CD4-positive, alpha-beta memory T cell (primary cell): ENCODE measurements at regions not wholly inside any gene's neighbourhood (a gene's known extent, or its start where the extent isn't known, plus 50 kb on each side); places are given as distances from the start of the nearest gene placed in this dataset.

Experiments
- CTCF ChIA-PET: fragments of 350-600 bp; sonication (Branson Sonifier 250); formaldehyde crosslinking; loops from one replicate; lab custom pipeline; 2021; ENCODE audit warnings: inconsistent platforms; ENCODE audit not compliant: partially characterized antibody; lab: Charles Lee
- POLR2A ChIA-PET: fragments of 350-600 bp; sonication (Branson Sonifier 250); formaldehyde crosslinking; loops from one replicate; lab custom pipeline; 2021; ENCODE audit not compliant: partially characterized antibody; lab: Charles Lee
- DNase-seq, 5 donors: peaks; one replicate each; pipeline versions ENCODE4 v3.0.0 to v3.0.0-alpha.2; 2020 to 2022; ENCODE audit warnings: mixed read lengths in 1 of 5
- H3K27ac ChIP-seq: one replicate; pipeline ENCODE4 v1.7.0; 2013; ENCODE audit warnings: low read depth, low read length
- H3K27me3 ChIP-seq: 2 replicates; pipeline ENCODE4 v1.7.0; 2013; ENCODE audit warnings: mild to moderate bottlenecking, low read length, moderate library complexity; ENCODE audit not compliant: insufficient read depth
- H3K36me3 ChIP-seq: 2 replicates; pipeline ENCODE4 v1.7.0; 2013; ENCODE audit warnings: mild to moderate bottlenecking, low read length, moderate library complexity; ENCODE audit not compliant: insufficient read depth
- H3K4me1 ChIP-seq: 2 replicates; pipeline ENCODE4 v1.7.0; 2013; ENCODE audit warnings: mild to moderate bottlenecking, low read length, moderate library complexity; ENCODE audit not compliant: insufficient read depth
- H3K4me3 ChIP-seq, 2 donors: one replicate each; pipeline ENCODE4 v1.7.0; 2013; ENCODE audit warnings: low read length in 2 of 2, mild to moderate bottlenecking in 1 of 2
- H3K9me3 ChIP-seq, 2 donors: one replicate each; pipeline ENCODE4 v1.7.0; 2013; ENCODE audit warnings: low read length in 2 of 2, control low read depth in 1 of 2; ENCODE audit not compliant: control insufficient read depth in 1 of 2
- H3K27ac Mint-ChIP-seq, 7 donors: one replicate each; pipeline ENCODE4 v1.8.0; 2020 to 2021; ENCODE audit warnings: mixed read lengths in 7 of 7, mild to moderate bottlenecking in 6 of 7, inconsistent platforms in 3 of 7, moderate library complexity in 3 of 7
- H3K27me3 Mint-ChIP-seq, 2 donors: one replicate each; pipeline ENCODE4 v1.8.0; 2020 to 2021; ENCODE audit warnings: mixed read lengths in 2 of 2
- H3K36me3 Mint-ChIP-seq, 2 donors: one replicate each; pipeline ENCODE4 v1.8.0; 2020 to 2021; ENCODE audit warnings: mixed read lengths in 2 of 2, inconsistent platforms in 1 of 2, mild to moderate bottlenecking in 1 of 2
- H3K4me1 Mint-ChIP-seq, 4 donors: one replicate each; pipeline ENCODE4 v1.8.0; 2020 to 2021; ENCODE audit warnings: mixed read lengths in 4 of 4, mild to moderate bottlenecking in 1 of 4
- H3K4me3 Mint-ChIP-seq, 8 donors: one replicate each; pipeline ENCODE4 v1.8.0; 2020 to 2021; ENCODE audit warnings: mixed read lengths in 8 of 8, mild to moderate bottlenecking in 7 of 8, moderate library complexity in 6 of 8, inconsistent platforms in 3 of 8
- H3K9me3 Mint-ChIP-seq, 8 donors: one replicate each; pipeline ENCODE4 v1.8.0; 2020 to 2021; ENCODE audit warnings: mixed read lengths in 8 of 8, mild to moderate bottlenecking in 5 of 8, inconsistent platforms in 3 of 8, moderate library complexity in 1 of 8
- intact Hi-C: fragments of 100-400 bp; cut with micrococcal nuclease; formaldehyde crosslinking; loops from one replicate; pipeline ENCODE4 v1.15.1; 2023

DNA sequence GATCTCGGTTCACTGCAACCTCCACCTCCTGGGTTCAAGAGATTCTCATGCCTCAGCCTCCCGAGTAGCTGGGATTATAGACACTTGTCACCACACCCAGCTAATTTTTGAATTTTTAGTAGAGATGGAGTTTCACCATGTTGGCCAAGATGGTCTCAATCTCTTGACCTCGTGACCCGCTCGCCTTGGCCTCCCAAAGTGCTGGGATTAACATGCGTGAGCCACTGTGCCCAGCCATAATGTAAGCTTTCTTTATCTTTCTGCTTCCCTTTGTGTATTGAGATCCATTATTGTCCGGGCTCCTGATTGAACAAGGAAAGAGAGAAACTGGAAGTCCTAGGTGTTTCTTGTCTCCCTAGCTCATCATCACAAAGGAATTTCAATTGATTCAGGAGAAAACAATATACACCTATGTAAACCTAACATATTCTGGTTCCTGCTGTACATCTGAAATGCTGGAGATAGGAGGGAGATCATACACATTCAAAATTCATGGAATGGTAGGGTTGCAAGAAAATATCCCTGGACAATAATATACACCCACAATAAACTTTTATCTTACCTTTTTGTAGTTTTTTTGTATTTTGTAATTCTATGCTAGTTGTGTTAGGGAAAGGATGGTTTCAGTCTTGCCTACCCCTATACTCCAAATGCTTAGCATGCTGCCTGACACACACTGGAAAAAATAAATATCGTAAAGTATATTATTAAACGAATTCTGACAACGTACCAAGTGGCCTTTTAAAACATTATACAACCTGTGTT lies 194.4 kb upstream of the HS3ST1 start:
- Histone ChIP-seq H3K4me3 (no peak overlapping the region), H3K27ac (no peak overlapping the region), H3K4me1 (no peaks in the 10 kb centered on the region), H3K27me3 (no peaks in the 10 kb centered on the region), H3K36me3 (no peaks in the 10 kb centered on the region), H3K9me3 (no peaks in the 10 kb centered on the region)
- peaks cover 2 to 4% of the 10 kb centered on the region in 2 donors for H3K27me3 Mint-ChIP-seq
- no peak for DNase-seq
- H3K27ac Mint-ChIP-seq = no peak overlapping the region
- H3K4me1 Mint-ChIP-seq = no peaks in the 10 kb centered on the region
- H3K36me3 Mint-ChIP-seq = no peaks in the 10 kb centered on the region
- ChIA-PET POLR2A (no interaction called here), CTCF (no interaction called here)
- H3K9me3 Mint-ChIP-seq = peaks cover 0 to 3% (median 0%) of the 10 kb centered on the region in 8 donors
- intact Hi-C loops = loop anchor here (10.0 kb wide), 2 partner anchors 208 to 1038 kb away; no protein-coding TSS in a partner anchor
- no peak overlapping the region for H3K4me3 Mint-ChIP-seq

DNA sequence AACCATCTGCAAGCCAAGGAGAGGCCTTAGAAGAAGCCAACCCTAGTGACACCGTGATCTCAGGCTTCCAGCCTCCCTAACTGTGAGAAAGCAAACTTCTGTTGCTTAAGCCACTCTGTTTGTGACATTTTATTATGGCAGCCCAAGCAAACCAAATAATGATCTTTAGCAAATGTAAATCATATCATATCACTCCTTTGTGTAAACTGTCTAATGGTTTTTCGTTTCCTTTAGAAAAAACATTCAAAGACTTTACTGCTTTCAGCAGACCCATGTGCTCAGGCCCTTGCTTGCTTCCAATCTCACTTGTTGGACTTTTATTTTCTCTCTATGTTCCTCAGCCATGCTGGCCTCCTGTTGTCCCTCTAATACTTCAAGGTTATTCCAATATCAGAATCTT lies 192.2 kb upstream of the HS3ST1 start:
- Mint-ChIP-seq H3K4me1 (no peaks in the 10 kb centered on the region), H3K9me3 (peaks cover 0 to 3% (median 0%) of the 10 kb centered on the region in 8 donors), H3K36me3 (no peaks in the 10 kb centered on the region), H3K4me3 (no peak overlapping the region), H3K27me3 (peaks cover 1 to 2% of the 10 kb centered on the region in 2 donors), H3K27ac (no peak overlapping the region)
- POLR2A ChIA-PET = no interaction called here
- Histone ChIP-seq H3K36me3 (no peaks in the 10 kb centered on the region), H3K4me3 (no peak overlapping the region), H3K27ac (no peak overlapping the region), H3K9me3 (no peaks in the 10 kb centered on the region), H3K27me3 (no peaks in the 10 kb centered on the region), H3K4me1 (no peaks in the 10 kb centered on the region)
- intact Hi-C loops = loop anchor here (10.0 kb wide), 2 partner anchors 206 to 1036 kb away; no protein-coding TSS in a partner anchor
- no peak for DNase-seq
- CTCF ChIA-PET = no interaction called here

DNA sequence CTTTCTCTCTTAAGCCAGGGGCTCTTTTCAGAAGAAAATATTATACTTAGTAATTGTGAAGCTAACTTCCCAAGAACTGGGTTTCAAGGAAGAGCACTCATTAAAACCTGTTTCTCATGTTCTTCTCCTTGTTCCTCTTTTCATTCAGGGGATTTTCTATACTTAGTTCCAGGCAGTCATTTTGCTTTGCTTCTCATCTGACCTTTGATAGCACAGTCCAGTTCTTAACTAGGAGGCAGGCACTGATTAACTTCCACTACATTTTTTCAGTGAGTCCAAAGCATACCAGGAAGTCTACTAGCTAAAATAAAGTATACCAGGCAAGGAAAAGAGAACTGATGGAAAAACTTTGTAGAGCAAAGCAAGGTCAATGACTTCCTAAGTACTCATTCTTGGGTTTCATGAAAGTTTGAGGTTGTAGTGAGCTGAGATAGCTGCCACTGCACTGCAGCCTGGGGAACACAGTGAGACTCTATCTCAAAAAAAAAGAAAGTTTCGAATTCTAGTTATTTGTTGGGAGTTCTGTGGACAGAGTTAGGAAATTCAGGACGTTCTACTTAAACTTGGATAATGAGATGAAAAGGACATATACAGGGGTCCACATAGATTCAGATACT lies 190.1 kb upstream of the HS3ST1 start:
- H3K9me3 Mint-ChIP-seq = peaks cover 0 to 3% (median 0%) of the 10 kb centered on the region in 8 donors
- Histone ChIP-seq H3K9me3 (no peaks in the 10 kb centered on the region), H3K36me3 (no peaks in the 10 kb centered on the region), H3K4me1 (no peaks in the 10 kb centered on the region), H3K27me3 (no peaks in the 10 kb centered on the region), H3K27ac (no peak overlapping the region), H3K4me3 (no peak overlapping the region)
- no peaks in the 10 kb centered on the region for H3K36me3 Mint-ChIP-seq
- H3K27me3 Mint-ChIP-seq = peaks cover 0 to 1% of the 10 kb centered on the region in 2 donors
- POLR2A ChIA-PET = no interaction called here
- H3K27ac Mint-ChIP-seq = no peak overlapping the region
- DNase-seq = no peak
- CTCF ChIA-PET = no interaction called here
- no peaks in the 10 kb centered on the region for H3K4me1 Mint-ChIP-seq
- intact Hi-C loops = no loop called here
- no peak overlapping the region for H3K4me3 Mint-ChIP-seq

DNA sequence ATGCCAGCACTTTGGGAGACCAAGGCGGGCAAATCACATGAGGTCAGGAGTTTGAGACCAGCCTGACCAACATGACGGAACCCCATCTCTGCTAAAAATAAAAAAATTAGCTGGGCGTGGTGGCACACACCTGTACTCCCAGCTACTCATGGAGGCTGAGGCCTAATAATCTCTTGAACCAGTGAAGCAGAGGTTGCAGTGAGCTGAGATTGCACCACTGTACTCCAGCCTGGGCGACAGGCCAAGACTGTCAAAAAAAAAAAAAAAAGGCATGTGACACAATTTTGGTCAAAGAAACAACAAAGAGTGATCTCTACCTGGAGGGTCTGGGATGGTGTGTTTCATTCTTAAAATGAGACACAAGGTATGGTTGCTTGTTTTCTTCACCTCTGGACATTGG lies 188.2 kb upstream of the HS3ST1 start:
- Histone ChIP-seq H3K36me3 (no peaks in the 10 kb centered on the region), H3K4me1 (no peaks in the 10 kb centered on the region), H3K27me3 (no peaks in the 10 kb centered on the region), H3K27ac (no peak overlapping the region), H3K9me3 (no peaks in the 10 kb centered on the region), H3K4me3 (no peak overlapping the region)
- H3K4me1 Mint-ChIP-seq = no peaks in the 10 kb centered on the region
- no peaks in the 10 kb centered on the region for H3K36me3 Mint-ChIP-seq
- POLR2A ChIA-PET = no interaction called here
- peaks cover 0 to 3% (median 0%) of the 10 kb centered on the region in 8 donors for H3K9me3 Mint-ChIP-seq
- DNase-seq = no peak
- H3K27me3 Mint-ChIP-seq = peaks cover 0 to 1% of the 10 kb centered on the region in 2 donors
- CTCF ChIA-PET = no interaction called here
- H3K27ac Mint-ChIP-seq = no peak overlapping the region
- no peak overlapping the region for H3K4me3 Mint-ChIP-seq
- intact Hi-C loops = no loop called here

DNA sequence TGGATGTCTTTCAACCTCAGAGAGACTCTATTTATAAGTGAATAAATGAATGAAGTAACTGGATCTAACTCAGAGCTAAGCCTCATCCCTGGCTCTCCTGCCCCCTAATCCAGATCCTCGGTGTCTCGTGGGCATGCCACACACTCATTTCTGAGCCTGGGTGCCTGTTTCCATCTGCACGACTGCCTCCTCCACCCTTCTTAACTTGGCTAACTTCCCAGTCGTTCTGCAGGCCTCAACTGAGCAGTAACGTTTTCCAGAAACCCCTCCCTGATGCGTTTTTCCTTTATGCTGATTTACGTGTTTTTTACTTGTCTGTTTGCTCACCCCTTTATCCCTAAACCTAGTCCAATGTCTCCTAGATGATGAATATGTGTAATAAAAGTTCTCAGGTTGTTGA lies 186.9 kb upstream of the HS3ST1 start:
- intact Hi-C loops = no loop called here
- no peaks in the 10 kb centered on the region for H3K4me1 ChIP-seq
- H3K27ac Mint-ChIP-seq = no peak overlapping the region
- POLR2A ChIA-PET = no interaction called here
- H3K36me3 ChIP-seq = no peaks in the 10 kb centered on the region
- no peak overlapping the region for H3K4me3 ChIP-seq
- DNase-seq = no peak
- CTCF ChIA-PET = no interaction called here
- H3K9me3 Mint-ChIP-seq = peaks cover 0 to 3% (median 0%) of the 10 kb centered on the region in 8 donors
- H3K27ac ChIP-seq = no peak overlapping the region
- no peaks in the 10 kb centered on the region for H3K27me3 ChIP-seq
- H3K27me3 Mint-ChIP-seq = peaks cover 0 to 1% of the 10 kb centered on the region in 2 donors
- no peaks in the 10 kb centered on the region for H3K9me3 ChIP-seq
- peaks cover 0 to 1% (median 0%) of the 10 kb centered on the region in 4 donors for H3K4me1 Mint-ChIP-seq
- H3K36me3 Mint-ChIP-seq = no peaks in the 10 kb centered on the region
- H3K4me3 Mint-ChIP-seq = no peak overlapping the region

DNA sequence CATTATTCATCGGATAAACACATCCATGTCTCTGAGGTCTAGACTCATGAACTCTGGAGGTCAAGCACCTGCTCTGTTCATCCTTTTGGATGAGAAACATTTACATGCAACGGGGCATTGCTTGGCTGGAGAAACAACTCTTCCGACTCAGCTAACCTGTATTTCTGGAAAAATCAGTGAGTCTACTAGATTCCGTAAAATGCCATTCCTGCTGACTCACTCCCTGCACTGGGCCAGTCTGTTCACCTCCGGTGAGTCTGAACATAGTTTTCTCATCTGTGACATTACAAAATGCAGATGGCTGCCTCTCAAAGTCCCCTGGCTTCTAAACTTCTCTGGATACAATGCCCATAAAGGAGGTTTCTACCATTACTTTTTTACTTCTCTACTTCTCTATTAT lies 185.7 kb upstream of the HS3ST1 start:
- POLR2A ChIA-PET = no interaction called here
- no peak overlapping the region for H3K27ac Mint-ChIP-seq

DNA sequence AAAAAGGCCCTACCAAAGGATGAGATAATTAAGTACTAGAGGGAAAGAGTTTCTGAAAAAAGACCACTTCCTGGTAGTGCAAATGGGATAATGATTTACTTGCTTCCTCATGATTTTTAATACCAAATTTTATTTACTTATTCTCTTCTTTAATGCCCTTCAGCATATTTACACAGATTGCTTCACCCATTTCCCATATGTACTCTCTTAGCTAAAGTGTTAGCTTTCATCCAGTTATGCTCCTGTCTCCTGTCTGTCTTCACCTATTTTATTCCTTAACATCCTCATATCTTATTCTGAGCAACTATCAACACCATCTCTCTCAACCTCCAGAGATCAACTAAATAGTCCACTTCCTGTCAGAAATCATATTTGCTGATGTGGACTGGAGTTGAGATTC lies 183.2 kb upstream of the HS3ST1 start:
- Mint-ChIP-seq H3K9me3 (no peaks in the 10 kb centered on the region), H3K4me3 (no peak overlapping the region), H3K27me3 (no peaks in the 10 kb centered on the region), H3K27ac (no peak overlapping the region), H3K4me1 (peaks cover 0 to 3% (median 1%) of the 10 kb centered on the region in 4 donors), H3K36me3 (no peaks in the 10 kb centered on the region)
- H3K9me3 ChIP-seq = no peaks in the 10 kb centered on the region
- H3K27me3 ChIP-seq = no peaks in the 10 kb centered on the region
- no peaks in the 10 kb centered on the region for H3K4me1 ChIP-seq
- DNase-seq = no peak
- no peak overlapping the region for H3K4me3 ChIP-seq
- H3K27ac ChIP-seq = no peak overlapping the region
- ChIA-PET POLR2A (no interaction called here), CTCF (no interaction called here)
- intact Hi-C loops = no loop called here
- H3K36me3 ChIP-seq = no peaks in the 10 kb centered on the region

More for the DNA sequence above, 185.7 kb upstream of the HS3ST1 start:
- H3K27me3 ChIP-seq = no peaks in the 10 kb centered on the region
- Mint-ChIP-seq H3K4me1 (peaks cover 0 to 1% (median 0%) of the 10 kb centered on the region in 4 donors), H3K36me3 (no peaks in the 10 kb centered on the region), H3K9me3 (peaks cover 0 to under 1% (median 0%) of the 10 kb centered on the region in 8 donors), H3K27me3 (no peaks in the 10 kb centered on the region), H3K4me3 (no peak overlapping the region)
- CTCF ChIA-PET = interaction anchor here (0.6 kb wide), 1 partner anchor 128 kb away, joined by 3 read pairs; no protein-coding TSS in a partner anchor
- no peak for DNase-seq
- H3K36me3 ChIP-seq = no peaks in the 10 kb centered on the region
- H3K9me3 ChIP-seq = no peaks in the 10 kb centered on the region
- no peak overlapping the region for H3K4me3 ChIP-seq
- H3K27ac ChIP-seq = no peak overlapping the region
- intact Hi-C loops = no loop called here
- no peaks in the 10 kb centered on the region for H3K4me1 ChIP-seq
